IMR-90 (cell line): ENCODE measurements at regions not wholly inside any gene's neighbourhood (a gene's known extent, or its start where the extent isn't known, plus 50 kb on each side); places are given as distances from the start of the nearest gene placed in this dataset.
A peak's percentile ranks its signal among the peaks of the same experiment; 100 is the strongest.

Source experiments
- ATAC-seq: fragments of 200-7000 bp; cut with Tn5 transposase; 2 replicates; pipeline ENCODE4 v1.9.1; 2020; ENCODE audit warnings: low read depth, mild to moderate bottlenecking, moderate library complexity
- BruUV-seq: library from RNA; stranded (reverse); fragments of 400-500 nt; replicated peaks from 2 replicates; lab custom pipeline; 2021; lab: Mats Ljungman, UMichigan
- CTCF ChIA-PET: fragments of 300-600 bp; formaldehyde crosslinking; extraction: SDS; loops from one replicate; lab custom pipeline; 2021; ENCODE audit warnings: antibody characterized with exemption; lab: Yijun Ruan, JAX
- POLR2A ChIA-PET: fragments of 300-600 bp; sonication (Branson Sonifier 250); formaldehyde crosslinking; loops from one replicate; lab custom pipeline; 2022; ENCODE audit warnings: antibody characterized with exemption; ENCODE audit not compliant: unreplicated experiment; lab: Charles Lee
- DNase-seq: peaks from one replicate; pipeline ENCODE4 v3.0.0; 2013
- H2AFZ ChIP-seq: replicated peaks from 2 replicates; pipeline ENCODE3; 2013; ENCODE audit warnings: low read length, mild to moderate bottlenecking; ENCODE audit not compliant: poor library complexity
- H2AK5ac ChIP-seq: 2 replicates; pipeline ENCODE4 v1.6.1; 2013; ENCODE audit warnings: low read depth, low read length, inconsistent platforms
- H2AK9ac ChIP-seq: replicated peaks from 2 replicates; pipeline ENCODE3; 2013; ENCODE audit warnings: mild to moderate bottlenecking, low read depth, low read length, moderate library complexity; ENCODE audit not compliant: poor library complexity
- H2BK120ac ChIP-seq: 2 replicates; pipeline ENCODE4 v1.6.1; 2013; ENCODE audit warnings: low read depth, low read length, inconsistent platforms
- H2BK15ac ChIP-seq: 3 replicates; pipeline ENCODE4 v1.6.1; 2013; ENCODE audit warnings: low read depth, low read length, inconsistent platforms
- H2BK20ac ChIP-seq: 2 replicates; pipeline ENCODE4 v1.6.1; 2013; ENCODE audit warnings: low read depth, mild to moderate bottlenecking, inconsistent platforms, low read length, moderate library complexity
- H2BK5ac ChIP-seq: 2 replicates; pipeline ENCODE4 v1.6.1; 2013; ENCODE audit warnings: mild to moderate bottlenecking, low read depth, low read length, inconsistent platforms; ENCODE audit not compliant: poor library complexity, severe bottlenecking
- H3K14ac ChIP-seq: replicated peaks from 2 replicates; pipeline ENCODE4 v1.6.1; 2013; ENCODE audit warnings: low read depth, low read length, inconsistent platforms
- H3K18ac ChIP-seq: 2 replicates; pipeline ENCODE4 v1.6.1; 2013; ENCODE audit warnings: low read depth, low read length, control low read depth
- H3K23ac ChIP-seq: 2 replicates; pipeline ENCODE4 v1.6.1; 2013; ENCODE audit warnings: low read depth, low read length, inconsistent platforms
- H3K27ac ChIP-seq: 2 replicates; pipeline ENCODE4 v1.5.1; 2013; ENCODE audit warnings: mild to moderate bottlenecking, control low read depth, low read length; ENCODE audit not compliant: insufficient read depth
- H3K27me3 ChIP-seq: 2 replicates; pipeline ENCODE4 v1.6.1; 2013; ENCODE audit warnings: low read length; ENCODE audit not compliant: control insufficient read depth, insufficient read depth
- H3K36me3 ChIP-seq: 2 replicates; pipeline ENCODE4 v1.6.1; 2013; ENCODE audit warnings: low read length, mixed read lengths; ENCODE audit not compliant: control insufficient read depth, insufficient read depth
- H3K4ac ChIP-seq: 2 replicates; pipeline ENCODE4 v1.6.1; 2013; ENCODE audit warnings: low read depth, low read length, inconsistent platforms
- H3K4me1 ChIP-seq: 2 replicates; pipeline ENCODE4 v1.6.1; 2013; ENCODE audit warnings: low read length, mixed read lengths; ENCODE audit not compliant: control insufficient read depth, insufficient read depth
- H3K4me2 ChIP-seq: 2 replicates; pipeline ENCODE4 v1.6.1; 2013; ENCODE audit warnings: low read depth, mild to moderate bottlenecking, control low read depth, low read length, moderate library complexity
- H3K4me3 ChIP-seq: 2 replicates; pipeline ENCODE4 v1.5.1; 2013; ENCODE audit warnings: low read depth, mild to moderate bottlenecking, control low read depth, low read length, moderate library complexity; ENCODE audit not compliant: insufficient read depth
- H3K56ac ChIP-seq: 2 replicates; pipeline ENCODE4 v1.6.1; 2013; ENCODE audit warnings: low read length, inconsistent platforms; ENCODE audit not compliant: insufficient read depth; ENCODE audit errors: extremely low read depth
- H3K79me1 ChIP-seq, 2 experiments: 2 replicates each; pipeline ENCODE4 v1.6.1; 2013; ENCODE audit warnings: low read length in 2 of 2, inconsistent platforms in 1 of 2, low read depth in 1 of 2
- H3K9ac ChIP-seq: 2 replicates; pipeline ENCODE4 v1.6.1; 2013; ENCODE audit warnings: low read depth, low read length, control low read depth
- H3K9me1 ChIP-seq: 2 replicates; pipeline ENCODE4 v1.6.1; 2013; ENCODE audit warnings: low read length, inconsistent platforms; ENCODE audit not compliant: insufficient read depth
- H3K9me3 ChIP-seq: 2 replicates; pipeline ENCODE4 v1.6.1; 2013; ENCODE audit warnings: low read length; ENCODE audit not compliant: control insufficient read depth, insufficient read depth
- H4K20me1 ChIP-seq: 2 replicates; pipeline ENCODE4 v1.6.1; 2013; ENCODE audit warnings: low read length, inconsistent platforms; ENCODE audit not compliant: insufficient read depth
- H4K5ac ChIP-seq: 2 replicates; pipeline ENCODE4 v1.6.1; 2013; ENCODE audit warnings: mild to moderate bottlenecking, low read depth, low read length, control low read depth
- H4K8ac ChIP-seq, 2 experiments: 2 replicates each; pipeline ENCODE4 v1.6.1; 2013; ENCODE audit warnings: low read depth in 2 of 2, low read length in 2 of 2, control low read depth in 1 of 2, inconsistent platforms in 1 of 2
- H4K91ac ChIP-seq: 2 replicates; pipeline ENCODE4 v1.6.1; 2013; ENCODE audit warnings: low read depth, low read length, inconsistent platforms; ENCODE audit not compliant: insufficient read depth
- BHLHE40 ChIP-seq: fragments of 150-350 bp; IDR thresholded peaks from 2 replicates; pipeline ENCODE4 v1.6.1; 2016; ENCODE audit warnings: mild to moderate bottlenecking, low read depth, low read length
- CEBPB ChIP-seq: IDR thresholded peaks from 2 replicates; pipeline ENCODE4 v1.6.1; 2012; ENCODE audit warnings: low read depth, low read length, improper control_type of control experiment
- CHD1 ChIP-seq: IDR thresholded peaks from 2 replicates; pipeline ENCODE4 v1.6.1; 2012; ENCODE audit warnings: low read depth, low read length, improper control_type of control experiment
- MAFK ChIP-seq: IDR thresholded peaks from 2 replicates; pipeline ENCODE4 v1.6.1; 2012; ENCODE audit warnings: low read depth, low read length, improper control_type of control experiment
- MXI1 ChIP-seq: IDR thresholded peaks from 2 replicates; pipeline ENCODE4 v1.6.1; 2012; ENCODE audit warnings: low read depth, mild to moderate bottlenecking, low read length, moderate library complexity, borderline replicate concordance
- NFE2L2 ChIP-seq: fragments of 150-350 bp; IDR thresholded peaks from 2 replicates; pipeline ENCODE4 v1.6.1; 2016; ENCODE audit warnings: low read depth, mild to moderate bottlenecking, low read length
- RAD21 ChIP-seq: IDR thresholded peaks from 2 replicates; pipeline ENCODE4 v1.6.1; 2012; ENCODE audit warnings: low read length, improper control_type of control experiment
- RCOR1 ChIP-seq: IDR thresholded peaks from 2 replicates; pipeline ENCODE4 v1.6.1; 2012; ENCODE audit warnings: mild to moderate bottlenecking, low read length, improper control_type of control experiment; ENCODE audit not compliant: insufficient replicate concordance
- RFX5 ChIP-seq: IDR thresholded peaks from 2 replicates; pipeline ENCODE4 v1.8.0; 2012; ENCODE audit warnings: low read depth, mild to moderate bottlenecking, low read length, moderate library complexity
- SMC3 ChIP-seq: fragments of 150-350 bp; IDR thresholded peaks from 2 replicates; pipeline ENCODE4 v1.6.1; 2016; ENCODE audit warnings: low read depth, mild to moderate bottlenecking, antibody characterized with exemption, low read length, moderate library complexity
- USF2 ChIP-seq: fragments of 150-350 bp; IDR thresholded peaks from 2 replicates; pipeline ENCODE4 v1.6.1; 2017; ENCODE audit warnings: mild to moderate bottlenecking, antibody characterized with exemption, low read length, low read depth
- WGBS, 2 experiments: methylation state at CpG; one replicate each; pipeline versions ENCODE4 v1.1.5 to v1.1.7; 2013; ENCODE audit warnings: missing lambda C conversion rate in 2 of 2; ENCODE audit not compliant: insufficient read length in 1 of 2; ENCODE audit errors: extremely low coverage in 2 of 2; 5-methylcytosine and 5-hydroxymethylcytosine counted together
- dilution Hi-C: fragments of 300-500 bp; cut with HindIII; formaldehyde crosslinking; loops from one replicate; pipeline ENCODE4 v1.14.3; 2018; ENCODE audit warnings: low sequenced_read_pairs; ENCODE audit not compliant: unreplicated experiment
- in situ Hi-C: fragments of 300-500 bp; cut with MboI; formaldehyde crosslinking; loops from 3 replicates; pipeline ENCODE4 v1.14.3; 2019; ENCODE audit warnings: low sequenced_read_pairs, inconsistent platforms, mixed read lengths
- intact Hi-C: fragments of 100-400 bp; cut with micrococcal nuclease; formaldehyde crosslinking; loops from 2 replicates; pipeline ENCODE4 v1.10.0; 2022

GRCh38 chr4:27149541-27150212 is 289.0 kb downstream of the STIM2 start:
- no peaks in the 10 kb centered on the region for H3K36me3 ChIP-seq
- no peak overlapping the region for H3K18ac ChIP-seq
- H3K14ac ChIP-seq: no peak overlapping the region
- ChIA-PET CTCF (no interaction called here), POLR2A (no interaction called here)
- intact Hi-C loops (no loop called here), dilution Hi-C loops (no loop called here), in situ Hi-C loops (no loop called here)
- H2AK5ac ChIP-seq: no peak overlapping the region
- no peak for TF ChIP-seq MXI1
- TF ChIP-seq MAFK: no peak
- no peak for TF ChIP-seq USF2
- no peak for TF ChIP-seq RAD21
- TF ChIP-seq RFX5: no peak
- TF ChIP-seq BHLHE40: no peak
- no peak for TF ChIP-seq RCOR1
- no peak for TF ChIP-seq CHD1
- TF ChIP-seq SMC3: no peak
- no peak for TF ChIP-seq NFE2L2
- TF ChIP-seq CEBPB: no peak
- H2BK15ac ChIP-seq: no peak overlapping the region
- H3K9me3 ChIP-seq: no peaks in the 10 kb centered on the region
- no peaks in the 10 kb centered on the region for H4K20me1 ChIP-seq
- H2AFZ ChIP-seq: no peak overlapping the region
- no peak overlapping the region for H3K56ac ChIP-seq
- no peak overlapping the region for H3K4me2 ChIP-seq
- H2AK9ac ChIP-seq: no peak overlapping the region
- DNase-seq: peak; percentile 37
- no peaks in the 10 kb centered on the region for H3K4me1 ChIP-seq
- no peak overlapping the region for H3K4me3 ChIP-seq
- no peaks in the 10 kb centered on the region for H3K9me1 ChIP-seq
- no peak overlapping the region for H4K91ac ChIP-seq
- ATAC-seq: peak; percentile 27; the same call in 1 of the 2 replicates
- no peak overlapping the region for H3K23ac ChIP-seq
- no peaks in the 10 kb centered on the region for H3K79me1 ChIP-seq
- WGBS, 2 experiments: no CpG with 5 or more reads among the region's 2 CpGs
- no peak overlapping the region for H3K9ac ChIP-seq
- no peak overlapping the region for H3K4ac ChIP-seq
- H2BK20ac ChIP-seq: no peak overlapping the region
- no peak overlapping the region for H3K27ac ChIP-seq
- H2BK5ac ChIP-seq: no peak overlapping the region
- H3K27me3 ChIP-seq: no peaks in the 10 kb centered on the region
- no peak overlapping the region for H4K5ac ChIP-seq
- H2BK120ac ChIP-seq: no peak overlapping the region
- no TSS peak for BruUV-seq
- H4K8ac ChIP-seq: no peak overlapping the region
